ENCODE measurements at regions not wholly inside any gene's neighbourhood (a gene's known extent, or its start where the extent isn't known, plus 50 kb on each side); places are given as distances from the start of the nearest gene placed in this dataset.
A peak's percentile ranks its signal among the peaks of the same experiment; 100 is the strongest.
"Not testable (repeated sequence)": the region's sequence is repeated elsewhere in the genome, so short reads cannot be mapped to it uniquely, and the experiment has no call there.

DNA sequence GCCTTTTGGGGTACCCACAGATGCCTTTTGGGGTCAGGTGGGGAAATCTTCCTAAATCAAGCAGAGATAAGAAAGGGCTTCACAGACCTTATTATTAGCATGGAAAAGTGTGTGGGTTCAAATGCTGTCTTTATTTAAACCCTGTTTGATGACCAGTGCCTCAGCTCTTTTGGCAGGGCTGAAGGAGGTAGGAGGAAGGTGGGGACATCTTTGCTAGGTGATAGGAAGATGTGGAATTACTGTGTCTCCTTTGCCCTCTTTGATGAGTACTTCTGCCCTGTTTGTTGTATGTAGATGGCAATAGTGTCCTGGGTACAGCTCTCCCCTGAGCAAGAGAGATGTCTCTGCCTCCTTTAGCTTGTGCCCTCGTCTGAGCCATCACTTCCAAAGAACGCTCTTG, 333.3 kb upstream of the ROPN1 start:
- DNase-seq: no peak

DNA sequence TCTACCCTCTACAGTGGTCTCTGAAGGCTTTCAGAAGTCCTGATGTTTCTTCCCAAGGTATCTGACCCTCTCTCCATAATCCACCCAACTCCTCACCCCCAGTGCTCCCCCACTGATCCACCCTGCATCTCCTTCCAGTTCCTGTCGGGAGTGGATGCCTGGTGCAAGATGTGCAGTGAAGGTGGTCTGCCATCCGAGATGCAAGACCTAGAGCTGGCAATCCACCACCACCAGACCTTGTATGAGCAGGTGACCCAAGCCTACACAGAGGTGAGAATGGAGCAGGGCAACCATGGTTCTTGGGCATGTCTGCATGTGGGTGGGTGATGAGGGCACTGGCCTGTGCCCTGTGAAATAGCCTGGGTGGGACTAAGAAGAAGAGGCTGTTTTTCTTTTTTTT, 337.8 kb upstream of the ROPN1 start:
- DNase-seq: no peak

- no peak for DNase-seq
Observed at GRCh38 chr3:124333931-124334640, 342.2 kb upstream of the ROPN1 start.

GRCh38 chr3:124336067-124336656, 344.2 kb upstream of the ROPN1 start:
- no peak for DNase-seq

DNA sequence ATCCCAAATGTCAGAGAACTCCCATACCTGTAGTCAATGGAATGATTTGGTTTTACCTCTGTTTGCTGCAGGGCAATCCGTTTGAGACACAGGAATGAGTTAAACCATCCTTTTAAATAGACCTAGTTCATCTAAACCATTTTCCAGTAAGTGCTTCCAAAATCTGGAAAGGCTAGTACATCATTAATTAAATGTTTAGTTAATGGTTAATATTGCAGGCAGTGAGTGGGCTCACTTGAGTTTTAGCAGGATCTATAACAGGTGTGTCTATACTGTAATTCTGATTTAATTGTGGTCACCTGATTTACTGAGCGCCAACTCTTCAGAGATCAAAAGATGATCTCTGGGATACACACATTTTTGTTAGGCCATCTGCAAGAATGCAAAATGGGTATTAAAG, 353.9 kb upstream of the ROPN1 start:
- DNase-seq: no peak

DNA sequence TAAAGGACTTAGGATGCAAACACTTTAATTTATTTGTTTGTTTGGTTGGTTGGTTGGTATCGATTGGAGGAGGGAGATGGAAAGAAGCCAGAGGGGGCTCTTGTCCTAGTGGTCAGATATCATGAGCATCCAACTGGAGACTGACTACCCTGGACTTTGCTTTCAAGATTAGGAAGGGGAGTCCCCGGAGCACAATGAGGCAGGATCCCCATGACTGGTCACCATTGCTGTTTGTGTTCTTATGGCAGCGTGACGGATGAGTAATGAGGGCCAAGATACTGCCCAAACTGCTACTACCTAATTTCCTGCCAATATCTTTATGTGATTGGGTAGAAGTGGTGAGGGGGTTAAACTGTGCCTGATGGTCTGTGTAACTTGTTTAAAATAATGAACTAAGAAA, 354.6 kb upstream of the ROPN1 start:
- DNase-seq: no peak

DNA sequence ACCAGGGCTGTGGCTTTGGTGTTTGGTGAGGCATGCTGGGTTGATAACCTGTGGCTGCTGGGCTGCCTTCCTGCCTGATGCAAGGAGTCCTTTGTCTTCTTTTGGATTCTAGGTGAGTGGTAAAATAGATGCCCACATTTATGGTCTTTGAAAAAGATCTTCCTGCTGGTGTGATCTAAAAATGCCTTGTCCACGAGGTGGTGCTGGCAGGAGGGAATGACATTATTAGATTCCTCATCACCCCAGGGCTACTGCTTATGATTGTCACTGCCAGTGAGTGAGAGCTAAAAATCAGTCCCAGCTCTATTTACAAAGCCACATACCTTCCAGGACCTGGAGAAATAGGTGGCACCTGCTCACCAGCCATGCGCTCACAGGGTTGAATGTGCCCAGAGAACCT, 355.5 kb upstream of the ROPN1 start:
- no peak for DNase-seq

GRCh38 chr3:124348555-124348954, 356.6 kb upstream of the ROPN1 start:
- not testable (repeated sequence) for DNase-seq

GRCh38 chr3:124351430-124352148, 359.7 kb upstream of the ROPN1 start:
- DNase-seq: peak; percentile 86

DNA sequence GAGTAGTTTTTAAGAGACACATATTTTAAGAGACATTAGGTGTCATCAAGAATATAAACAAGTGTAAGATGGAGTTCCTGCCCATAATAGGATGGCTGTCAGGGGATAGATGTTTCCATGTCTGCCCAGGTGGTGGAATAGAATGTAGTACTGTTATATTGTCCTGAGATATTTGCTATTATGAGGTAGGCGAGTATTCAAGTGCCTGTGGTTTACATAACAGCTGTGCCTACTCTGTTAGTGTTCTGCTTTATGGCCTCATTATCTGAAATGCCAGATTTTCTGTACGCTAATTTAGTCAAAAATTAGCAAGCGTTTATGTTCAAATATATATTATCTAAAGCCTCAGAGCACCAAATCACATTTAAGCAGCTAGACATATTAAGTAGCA, 360.2 kb upstream of the ROPN1 start:
- peak; percentile 31 for DNase-seq

GRCh38 chr3:124353691-124354090, 361.8 kb upstream of the ROPN1 start:
- no peak for DNase-seq

DNA sequence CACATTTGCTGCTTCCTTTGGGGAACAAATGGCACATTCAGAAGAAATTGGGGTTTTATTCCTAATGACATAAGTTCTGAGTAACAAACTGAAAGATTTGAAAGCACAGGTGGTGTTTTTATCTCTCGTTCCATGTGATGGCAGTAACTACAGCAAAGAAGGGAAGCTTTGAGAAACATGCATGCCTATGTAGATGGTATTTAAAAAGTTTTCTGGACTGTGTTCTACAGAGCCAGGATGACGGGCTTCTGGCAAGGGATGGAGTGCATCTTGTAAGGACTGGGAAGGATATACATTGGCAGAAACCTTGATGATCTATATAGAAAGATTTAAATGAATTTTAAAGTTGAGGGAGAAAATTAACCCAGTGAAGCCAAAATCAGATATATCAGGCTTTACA, 362.2 kb upstream of the ROPN1 start:
- DNase-seq: no peak

DNA sequence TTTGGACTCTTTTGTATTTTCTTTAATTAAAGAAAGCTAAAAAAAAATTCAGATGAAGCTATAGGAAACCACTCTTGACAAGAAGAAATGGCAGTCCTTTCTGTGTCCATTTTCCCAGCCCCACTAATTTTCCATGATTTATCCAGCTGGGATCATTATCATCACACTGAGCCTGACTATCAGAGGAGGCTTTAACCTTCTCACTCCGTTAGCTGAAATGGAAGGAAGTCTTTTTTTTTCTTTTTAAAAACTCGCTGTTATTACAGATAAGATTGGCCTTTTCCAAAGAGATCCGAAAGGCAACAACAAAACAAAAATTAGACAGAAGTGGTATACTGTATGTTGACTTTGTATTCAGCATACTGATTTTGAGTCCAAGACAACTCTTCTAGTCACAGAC, 366.2 kb upstream of the ROPN1 start:
- no peak for DNase-seq

DNA sequence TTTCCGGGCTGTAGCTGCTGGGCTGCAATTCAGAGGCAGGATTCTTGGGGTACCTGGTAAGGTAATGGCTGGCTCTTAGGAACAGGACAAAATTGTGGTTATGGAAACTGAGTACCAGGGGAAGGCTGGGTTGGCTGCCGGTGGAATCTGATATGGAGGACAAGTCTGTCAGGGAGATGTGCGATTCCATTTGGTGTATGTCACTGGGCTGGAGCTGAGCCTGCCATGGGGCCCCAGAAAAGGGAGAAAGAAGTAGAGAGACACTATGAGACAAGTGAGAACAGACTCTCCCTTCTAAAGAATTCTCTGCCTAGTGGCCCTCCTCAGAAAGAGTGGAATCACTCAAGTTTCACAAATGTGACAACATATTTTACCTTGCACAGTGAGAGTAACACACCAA, 368.2 kb upstream of the ROPN1 start:
- DNase-seq: no peak

DNA sequence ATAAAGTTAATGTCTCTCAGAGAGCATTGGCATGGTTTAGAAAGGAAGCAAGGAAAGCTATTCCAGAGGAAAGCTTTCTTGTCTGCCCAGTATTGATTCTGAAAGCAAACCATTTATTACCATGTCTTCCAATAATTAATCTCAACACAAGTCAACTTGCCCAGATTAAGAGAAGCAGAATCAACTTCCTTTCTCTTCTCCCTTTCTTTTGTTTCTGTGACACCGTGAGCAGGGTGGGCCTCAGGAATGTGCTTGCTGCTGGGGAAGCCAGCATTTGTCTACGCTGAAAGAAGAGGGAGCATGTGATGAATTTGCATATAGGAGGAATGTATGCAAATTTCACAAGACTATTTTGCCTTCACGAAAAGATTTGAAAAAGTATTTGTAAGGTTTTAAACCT, 368.6 kb upstream of the ROPN1 start:
- no peak for DNase-seq

DNA sequence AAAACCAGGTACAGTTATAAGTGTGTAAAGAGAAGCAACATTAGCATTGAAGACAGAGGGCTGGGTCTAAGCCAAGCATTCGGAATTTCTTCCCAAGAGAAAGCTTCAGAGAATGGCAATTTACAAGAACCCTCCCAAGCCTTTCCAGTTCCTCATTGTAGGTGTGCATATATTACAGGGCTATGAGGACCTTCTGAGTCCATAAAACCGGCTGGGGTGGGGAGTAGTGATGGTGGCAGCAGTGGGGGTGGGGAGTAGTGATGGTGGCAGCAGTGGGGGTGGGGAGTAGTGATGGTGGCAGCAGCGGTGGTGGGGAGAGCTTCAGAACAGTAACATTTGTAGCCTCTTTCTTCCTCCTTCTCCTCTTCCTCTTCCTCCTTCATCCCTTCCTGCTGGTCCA, 368.7 kb upstream of the UMPS start:
- no peak for DNase-seq

DNA sequence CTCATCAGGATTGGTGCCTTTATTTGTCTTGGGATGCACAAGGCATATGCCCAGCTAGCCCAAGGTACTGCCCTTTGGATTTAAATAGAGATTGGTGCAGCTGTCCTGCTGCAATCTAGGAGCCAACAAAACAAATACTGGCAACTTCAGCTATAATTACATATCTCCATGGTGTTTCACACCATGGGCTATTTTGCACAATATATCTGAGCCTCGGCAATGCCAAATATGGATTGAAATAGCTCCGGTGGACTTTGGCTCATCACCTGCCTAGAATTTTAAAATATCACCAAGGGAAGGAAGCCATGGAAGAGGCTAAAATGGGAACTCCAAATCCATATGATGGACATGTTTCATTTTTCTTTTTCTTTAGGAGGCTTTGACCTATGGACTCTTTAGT, 367.8 kb upstream of the UMPS start:
- DNase-seq: no peak

DNA sequence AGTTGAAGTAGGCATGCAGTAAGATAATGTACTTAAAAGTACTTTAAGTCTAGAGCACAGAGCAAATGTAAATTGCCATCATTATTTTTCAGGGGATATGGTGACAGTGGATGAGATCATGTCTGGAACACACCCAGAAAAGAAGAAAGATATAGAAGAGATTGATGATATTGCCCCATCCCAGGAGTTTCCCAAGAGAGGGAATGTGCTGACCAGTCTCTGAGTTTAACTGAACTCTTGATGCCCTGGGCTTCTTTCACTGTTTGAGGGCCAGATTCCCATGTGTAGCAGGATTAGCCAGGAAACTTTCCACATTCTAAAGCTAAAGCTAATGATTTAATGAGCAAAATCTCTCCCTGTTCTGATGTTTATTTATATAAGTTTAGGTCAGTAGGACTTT, 366.8 kb upstream of the UMPS start:
- DNase-seq: no peak

GRCh38 chr3:124364317-124365020, 365.8 kb upstream of the UMPS start:
- no peak for DNase-seq

- not testable (repeated sequence) for DNase-seq
Observed at GRCh38 chr3:124366655-124367054, 363.6 kb upstream of the UMPS start.

DNA sequence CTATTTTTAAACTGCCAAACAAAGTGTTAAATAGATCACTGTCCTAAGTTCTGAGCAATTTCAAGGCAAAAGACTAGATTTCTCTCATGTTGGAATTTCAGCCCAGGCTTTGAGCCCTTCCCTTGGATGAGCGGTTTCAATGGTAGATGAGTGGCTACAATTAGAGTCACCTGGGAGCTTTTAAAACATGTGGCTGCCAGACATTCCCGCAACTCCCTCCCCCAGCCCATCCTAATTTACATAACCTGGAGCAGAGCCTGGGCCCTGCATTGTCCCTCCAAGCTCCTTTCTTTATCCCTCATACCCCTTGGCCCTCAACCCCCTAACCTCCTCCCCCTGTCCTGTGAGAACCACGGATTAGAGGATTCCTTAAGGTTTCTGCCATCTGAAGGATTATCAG, 357.5 kb upstream of the UMPS start:
- DNase-seq: no peak

- no peak for DNase-seq
Observed at GRCh38 chr3:124373524-124373923, 356.7 kb upstream of the UMPS start.

- DNase-seq: no peak
Observed at GRCh38 chr3:124374583-124374982, 355.7 kb upstream of the UMPS start.

Measured in NCI-H1694 (cell line).